WTC11 (cell line): ENCODE measurements at regions not wholly inside any gene's neighbourhood (a gene's known extent, or its start where the extent isn't known, plus 50 kb on each side); places are given as distances from the start of the nearest gene placed in this dataset.

Source experiments
- OVOL2 ChIP-seq: fragments of 250-450 bp; sonication (Bioruptor Pico); IDR thresholded peaks from 2 replicates; pipeline ENCODE4 v1.9.0; 2021; ENCODE audit warnings: mild to moderate bottlenecking, borderline replicate concordance
- RELA ChIP-seq: sonication (generic); formaldehyde crosslinking; IDR thresholded peaks from 2 replicates; pipeline ENCODE4 v1.8.1; 2022; ENCODE audit warnings: missing genetic modification reagents, mild to moderate bottlenecking, borderline replicate concordance

DNA sequence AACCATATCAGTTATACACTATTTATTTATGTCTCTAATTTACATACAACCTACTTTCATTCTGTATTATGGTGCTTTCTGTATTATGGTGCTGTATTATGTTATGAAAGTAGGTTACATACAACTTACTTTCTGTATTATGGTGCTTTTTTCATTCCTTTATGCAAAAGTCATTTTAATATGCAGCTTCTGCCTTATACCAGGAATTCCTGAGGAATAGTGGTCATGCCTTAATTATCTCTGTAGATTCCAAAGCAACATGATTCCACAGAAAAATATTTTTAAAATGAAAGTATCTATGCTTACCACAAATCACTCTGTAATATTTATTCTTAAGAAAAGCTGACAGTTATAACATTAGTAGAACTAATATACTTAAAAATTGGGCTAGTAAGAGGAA, 922.0 kb upstream of the NRXN1 start:
- TF ChIP-seq RELA (CRISPR knock-in tag) = no peak
- TF ChIP-seq OVOL2 = no peak
